Keratinocyte (primary cell): ENCODE measurements at regions not wholly inside any gene's neighbourhood (a gene's known extent, or its start where the extent isn't known, plus 50 kb on each side); places are given as distances from the start of the nearest gene placed in this dataset.

ENCODE experiments used
- DNase-seq: peaks from one replicate; pipeline ENCODE4 v3.0.0-alpha.2; 2011; ENCODE audit warnings: low read depth, missing footprints, low spot score
- FAIRE-seq: peaks from 2 replicates; lab custom pipeline; 2011; peaks lifted over from hg19 to GRCh38; lab: Jason Lieb, UNC
- H2AFZ ChIP-seq: 2 replicates; pipeline ENCODE4 v1.6.0; 2012; ENCODE audit warnings: low read length, control low read depth, inconsistent platforms; ENCODE audit not compliant: control insufficient read depth
- H3K27ac ChIP-seq: 2 replicates; pipeline ENCODE4 v1.5.1; 2011; ENCODE audit warnings: low read length; ENCODE audit not compliant: control insufficient read depth, insufficient read depth
- H3K27me3 ChIP-seq: 3 replicates; pipeline ENCODE4 v1.6.0; 2011; ENCODE audit warnings: low read length; ENCODE audit not compliant: control insufficient read depth, insufficient read depth; ENCODE audit errors: extremely low read depth
- H3K36me3 ChIP-seq, 2 experiments: 2 replicates in 1 of 2; 3 replicates in 1 of 2; pipeline ENCODE4 v1.5.1; 2011; ENCODE audit warnings: low read length in 2 of 2, mild to moderate bottlenecking in 1 of 2; ENCODE audit not compliant: control insufficient read depth in 2 of 2, insufficient read depth in 2 of 2; ENCODE audit errors: extremely low read depth in 1 of 2
- H3K4me1 ChIP-seq: 3 replicates; pipeline ENCODE4 v1.5.1; 2011; ENCODE audit warnings: low read length; ENCODE audit not compliant: control insufficient read depth, insufficient read depth; ENCODE audit errors: extremely low read depth
- H3K4me2 ChIP-seq: 3 replicates; pipeline ENCODE4 v1.6.0; 2011; ENCODE audit warnings: low read depth, low read length; ENCODE audit not compliant: control insufficient read depth, insufficient read depth; ENCODE audit errors: extremely low read depth
- H3K4me3 ChIP-seq, 3 experiments: fragments of 200-600 bp in 1 of 3; sonication (generic) in 1 of 3; 2 replicates in 2 of 3; 3 replicates in 1 of 3; pipeline ENCODE4 v1.5.1; 2011 to 2016; ENCODE audit warnings: low read length in 3 of 3, mild to moderate bottlenecking in 3 of 3, control low read depth in 2 of 3, inconsistent platforms in 1 of 3, low read depth in 1 of 3, mixed read lengths in 1 of 3, mixed run types in 1 of 3, moderate library complexity in 1 of 3; ENCODE audit not compliant: control insufficient read depth in 2 of 3, insufficient read depth in 2 of 3; ENCODE audit errors: extremely low read depth in 1 of 3
- H3K79me2 ChIP-seq: 2 replicates; pipeline ENCODE4 v1.6.0; 2012; ENCODE audit warnings: low read length; ENCODE audit not compliant: control insufficient read depth, insufficient read depth
- H3K9ac ChIP-seq: 3 replicates; pipeline ENCODE4 v1.6.0; 2011; ENCODE audit warnings: low read length; ENCODE audit not compliant: control insufficient read depth, insufficient read depth; ENCODE audit errors: extremely low read depth
- H3K9me1 ChIP-seq: 3 replicates; pipeline ENCODE4 v1.6.0; 2011; ENCODE audit warnings: low read length; ENCODE audit not compliant: control insufficient read depth, insufficient read depth; ENCODE audit errors: extremely low read depth
- H3K9me3 ChIP-seq: 2 replicates; pipeline ENCODE4 v1.5.1; 2012; ENCODE audit warnings: low read depth, low read length; ENCODE audit not compliant: control insufficient read depth
- H4K20me1 ChIP-seq: 3 replicates; pipeline ENCODE4 v1.6.0; 2011; ENCODE audit warnings: low read length; ENCODE audit not compliant: control insufficient read depth, insufficient read depth; ENCODE audit errors: extremely low read depth
- EZH2 ChIP-seq: IDR thresholded peaks from one replicate; pipeline ENCODE4 v1.6.1; 2012; ENCODE audit warnings: inconsistent platforms, mild to moderate bottlenecking, low read length, moderate library complexity
- dilution Hi-C: fragments of 300-500 bp; cut with MboI; formaldehyde crosslinking; loops from one replicate; pipeline ENCODE4 v1.7.0; 2020; ENCODE audit warnings: low sequenced_read_pairs; ENCODE audit not compliant: extremely low pct_ligation_motif_present
- TF ChIP-seq, protein P1 (sequence below), 3 experiments: IDR thresholded peaks in 1 of 3; conservative IDR thresholded peaks in 1 of 3; optimal IDR thresholded peaks in 1 of 3; 2 replicates in 2 of 3; 3 replicates in 1 of 3; pipeline versions ENCODE3 to v1.5.1; 2011; ENCODE audit warnings: low read length in 3 of 3, mild to moderate bottlenecking in 3 of 3, moderate library complexity in 2 of 3, control low read depth in 1 of 3, inconsistent platforms in 1 of 3; ENCODE audit not compliant: insufficient read depth in 2 of 3; ENCODE audit errors: extremely low read depth in 1 of 3

DNA sequence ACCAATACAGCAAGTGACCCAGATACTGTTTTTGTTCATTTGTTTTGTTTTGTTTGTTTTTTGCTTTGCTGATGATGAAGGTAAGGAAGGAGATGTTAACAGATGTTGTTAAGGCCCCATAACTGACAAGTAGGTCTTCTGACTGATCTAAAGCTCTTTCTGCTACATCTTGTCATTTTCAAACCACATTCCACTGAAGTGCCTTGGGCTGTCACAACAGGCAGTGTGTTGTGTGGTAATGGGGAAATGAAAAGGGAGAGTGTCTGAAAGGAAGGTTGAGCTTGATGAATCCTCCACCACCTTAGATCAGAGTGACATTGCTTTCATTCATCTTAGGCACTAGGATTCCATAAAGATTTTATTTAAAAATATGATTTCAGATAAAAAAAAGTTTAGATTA lies 479.4 kb upstream of the SYNCRIP start:
- H4K20me1 ChIP-seq, result no peaks in the 10 kb centered on the region
- no peaks in the 10 kb centered on the region for H3K9me3 ChIP-seq
- H3K4me1 ChIP-seq, result no peaks in the 10 kb centered on the region
- no peak overlapping the region for H2AFZ ChIP-seq
- no peaks in the 10 kb centered on the region for H3K9me1 ChIP-seq
- FAIRE-seq (no peak), DNase-seq (no peak)
- no peaks in the 10 kb centered on the region for H3K79me2 ChIP-seq
- no peak overlapping the region for H3K27ac ChIP-seq
- H3K4me2 ChIP-seq, result no peak overlapping the region
- no peak overlapping the region for H3K9ac ChIP-seq
- H3K27me3 ChIP-seq, result no peaks in the 10 kb centered on the region
- dilution Hi-C loops, result no loop called here
- no peak for TF ChIP-seq EZH2
- H3K36me3 ChIP-seq, result no peaks in the 10 kb centered on the region
- no peak overlapping the region for H3K4me3 ChIP-seq

DNA sequence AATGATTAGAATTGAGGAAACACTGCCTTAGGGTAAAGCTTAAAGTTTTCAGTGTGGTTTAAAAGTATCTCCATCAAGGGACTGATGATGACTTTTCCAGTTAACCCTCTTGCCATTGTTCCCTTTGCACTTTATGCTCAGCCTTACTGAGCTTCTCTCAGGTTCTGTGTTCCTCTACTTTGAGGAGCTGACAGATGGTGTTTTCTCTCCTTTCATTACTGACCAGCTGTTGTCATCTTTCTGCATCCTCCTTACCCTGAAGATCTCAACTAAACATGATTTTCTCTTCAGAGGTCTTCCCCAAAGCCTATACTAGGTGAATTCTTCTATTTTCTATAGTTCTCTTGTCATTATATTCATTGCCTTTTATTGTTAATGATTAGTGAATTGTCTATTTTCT lies 475.6 kb upstream of the SYNCRIP start:
- no peak for TF ChIP-seq EZH2
- TF ChIP-seq, protein P1, sequence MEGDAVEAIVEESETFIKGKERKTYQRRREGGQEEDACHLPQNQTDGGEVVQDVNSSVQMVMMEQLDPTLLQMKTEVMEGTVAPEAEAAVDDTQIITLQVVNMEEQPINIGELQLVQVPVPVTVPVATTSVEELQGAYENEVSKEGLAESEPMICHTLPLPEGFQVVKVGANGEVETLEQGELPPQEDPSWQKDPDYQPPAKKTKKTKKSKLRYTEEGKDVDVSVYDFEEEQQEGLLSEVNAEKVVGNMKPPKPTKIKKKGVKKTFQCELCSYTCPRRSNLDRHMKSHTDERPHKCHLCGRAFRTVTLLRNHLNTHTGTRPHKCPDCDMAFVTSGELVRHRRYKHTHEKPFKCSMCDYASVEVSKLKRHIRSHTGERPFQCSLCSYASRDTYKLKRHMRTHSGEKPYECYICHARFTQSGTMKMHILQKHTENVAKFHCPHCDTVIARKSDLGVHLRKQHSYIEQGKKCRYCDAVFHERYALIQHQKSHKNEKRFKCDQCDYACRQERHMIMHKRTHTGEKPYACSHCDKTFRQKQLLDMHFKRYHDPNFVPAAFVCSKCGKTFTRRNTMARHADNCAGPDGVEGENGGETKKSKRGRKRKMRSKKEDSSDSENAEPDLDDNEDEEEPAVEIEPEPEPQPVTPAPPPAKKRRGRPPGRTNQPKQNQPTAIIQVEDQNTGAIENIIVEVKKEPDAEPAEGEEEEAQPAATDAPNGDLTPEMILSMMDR (optimal IDR thresholded peaks at IDR 0.05 in 1 of 3, IDR thresholded peaks at IDR 0.05 in 1 of 3, conservative IDR thresholded peaks at IDR 0.05 in 1 of 3; ENCODE audit: extremely low read depth in 1 of 3, insufficient read depth in 2 of 3, low read length in 3 of 3), result no peak
- Histone ChIP-seq H3K4me2 (no peak overlapping the region), H3K9ac (no peak overlapping the region), H4K20me1 (no peaks in the 10 kb centered on the region), H3K27me3 (no peaks in the 10 kb centered on the region), H2AFZ (no peak overlapping the region), H3K9me1 (no peaks in the 10 kb centered on the region), H3K4me3 (no peak overlapping the region), H3K9me3 (no peaks in the 10 kb centered on the region), H3K36me3 (no peaks in the 10 kb centered on the region), H3K4me1 (no peaks in the 10 kb centered on the region), H3K27ac (no peak overlapping the region), H3K79me2 (no peaks in the 10 kb centered on the region)
- FAIRE-seq (no peak), DNase-seq (no peak)
- dilution Hi-C loops, result no loop called here

DNA sequence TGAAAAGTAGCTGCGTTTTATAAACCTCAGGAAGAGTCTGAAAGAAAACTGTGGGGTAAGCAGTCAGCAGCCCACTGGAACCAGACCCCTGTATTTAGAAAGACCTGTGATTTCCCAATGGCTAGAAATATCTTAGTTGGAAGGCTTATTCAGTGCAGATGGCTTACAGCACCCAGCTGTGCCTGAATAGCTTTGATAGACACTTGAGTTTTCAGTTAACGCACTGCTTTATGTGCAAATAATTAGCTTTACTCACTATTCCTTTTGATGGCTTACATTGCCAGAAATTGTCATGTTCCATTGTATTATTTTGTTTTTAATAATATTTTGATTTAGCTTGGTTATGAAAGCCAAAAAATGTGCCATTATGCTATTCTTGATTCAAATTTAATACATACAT lies 465.3 kb upstream of the SYNCRIP start:
- DNase-seq (no peak), FAIRE-seq (no peak)
- Histone ChIP-seq H3K9ac (no peak overlapping the region), H3K27ac (no peak overlapping the region), H3K4me1 (no peaks in the 10 kb centered on the region), H4K20me1 (no peaks in the 10 kb centered on the region), H3K36me3 (no peaks in the 10 kb centered on the region), H3K79me2 (no peaks in the 10 kb centered on the region), H2AFZ (no peak overlapping the region), H3K9me1 (no peaks in the 10 kb centered on the region), H3K4me2 (no peak overlapping the region), H3K4me3 (no peak overlapping the region), H3K27me3 (no peaks in the 10 kb centered on the region), H3K9me3 (no peaks in the 10 kb centered on the region)
- no peak for TF ChIP-seq EZH2
- TF ChIP-seq, protein P1 (optimal IDR thresholded peaks at IDR 0.05 in 1 of 3, IDR thresholded peaks at IDR 0.05 in 1 of 3, conservative IDR thresholded peaks at IDR 0.05 in 1 of 3; ENCODE audit: extremely low read depth in 1 of 3, insufficient read depth in 2 of 3, low read length in 3 of 3), result no peak
- dilution Hi-C loops, result no loop called here
